ENCODE measurements at regions not wholly inside any gene's neighbourhood (a gene's known extent, or its start where the extent isn't known, plus 50 kb on each side); places are given as distances from the start of the nearest gene placed in this dataset.

DNA sequence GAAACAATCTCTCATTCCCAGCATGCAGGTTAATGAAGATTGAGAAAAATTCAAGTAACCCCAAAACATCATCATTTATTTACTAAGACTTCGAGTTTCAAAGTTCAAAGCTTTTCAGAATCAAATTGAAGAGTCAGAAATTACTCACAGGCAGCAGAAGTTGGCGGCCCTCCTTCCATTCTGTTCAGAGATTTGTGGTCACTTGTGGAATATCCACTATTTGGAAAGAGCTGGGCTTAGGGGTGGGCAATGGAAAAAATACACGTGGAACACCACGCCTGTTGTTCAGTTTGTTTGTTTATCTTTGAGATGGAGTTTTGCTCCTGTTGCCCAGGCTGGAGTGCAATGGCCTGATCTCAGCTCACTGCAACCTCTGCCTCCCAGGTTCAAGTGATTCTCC, 108.6 kb upstream of the NAA20 start:
- TF ChIP-seq, protein P1, sequence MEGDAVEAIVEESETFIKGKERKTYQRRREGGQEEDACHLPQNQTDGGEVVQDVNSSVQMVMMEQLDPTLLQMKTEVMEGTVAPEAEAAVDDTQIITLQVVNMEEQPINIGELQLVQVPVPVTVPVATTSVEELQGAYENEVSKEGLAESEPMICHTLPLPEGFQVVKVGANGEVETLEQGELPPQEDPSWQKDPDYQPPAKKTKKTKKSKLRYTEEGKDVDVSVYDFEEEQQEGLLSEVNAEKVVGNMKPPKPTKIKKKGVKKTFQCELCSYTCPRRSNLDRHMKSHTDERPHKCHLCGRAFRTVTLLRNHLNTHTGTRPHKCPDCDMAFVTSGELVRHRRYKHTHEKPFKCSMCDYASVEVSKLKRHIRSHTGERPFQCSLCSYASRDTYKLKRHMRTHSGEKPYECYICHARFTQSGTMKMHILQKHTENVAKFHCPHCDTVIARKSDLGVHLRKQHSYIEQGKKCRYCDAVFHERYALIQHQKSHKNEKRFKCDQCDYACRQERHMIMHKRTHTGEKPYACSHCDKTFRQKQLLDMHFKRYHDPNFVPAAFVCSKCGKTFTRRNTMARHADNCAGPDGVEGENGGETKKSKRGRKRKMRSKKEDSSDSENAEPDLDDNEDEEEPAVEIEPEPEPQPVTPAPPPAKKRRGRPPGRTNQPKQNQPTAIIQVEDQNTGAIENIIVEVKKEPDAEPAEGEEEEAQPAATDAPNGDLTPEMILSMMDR (IDR thresholded peaks at IDR 0.05) = no peak
- TF ChIP-seq POLR2A (IDR thresholded peaks at IDR 0.05) = no peak

All from stomach (tissue), 4 donors.